WTC11 (cell line): ENCODE measurements at regions not wholly inside any gene's neighbourhood (a gene's known extent, or its start where the extent isn't known, plus 50 kb on each side); places are given as distances from the start of the nearest gene placed in this dataset.

Source experiments
- ATAC-seq: fragments of 200-7000 bp; cut with Tn5 transposase; 2 replicates; pipeline ENCODE4 v1.10.0; 2021; ENCODE audit warnings: mild to moderate bottlenecking, moderate library complexity
- CTCF ChIA-PET: fragments of 300-600 bp; sonication (Branson Sonifier 250); formaldehyde crosslinking; loops from one replicate; lab custom pipeline; 2021; ENCODE audit warnings: antibody characterized with exemption; lab: Charles Lee
- POLR2A ChIA-PET: fragments of 350-600 bp; sonication (Branson Sonifier 250); formaldehyde crosslinking; loops from one replicate; lab custom pipeline; 2021; ENCODE audit warnings: antibody characterized with exemption; lab: Charles Lee
- DNase-seq: peaks from one replicate; pipeline ENCODE4 v3.0.0; 2021; ENCODE audit warnings: low spot score
- H3K27ac Mint-ChIP-seq: 2 replicates; pipeline ENCODE4 v1.8.0; 2021; ENCODE audit warnings: mixed read lengths
- H3K27me3 Mint-ChIP-seq: 2 replicates; pipeline ENCODE4 v1.8.0; 2021; ENCODE audit warnings: low read depth, mild to moderate bottlenecking, moderate library complexity, mixed read lengths
- H3K36me3 Mint-ChIP-seq: 2 replicates; pipeline ENCODE4 v1.8.0; 2021; ENCODE audit warnings: mixed read lengths
- H3K4me1 Mint-ChIP-seq: 2 replicates; pipeline ENCODE4 v1.8.0; 2022; ENCODE audit warnings: mixed read lengths
- H3K4me3 Mint-ChIP-seq: 2 replicates; pipeline ENCODE4 v1.8.0; 2021; ENCODE audit warnings: mild to moderate bottlenecking, moderate library complexity, mixed read lengths
- H3K9me3 Mint-ChIP-seq: 2 replicates; pipeline ENCODE4 v1.8.0; 2021; ENCODE audit warnings: mixed read lengths
- ETV6 ChIP-seq: sonication (generic); formaldehyde crosslinking; IDR thresholded peaks from 2 replicates; pipeline ENCODE4 v1.8.1; 2022; ENCODE audit warnings: mild to moderate bottlenecking, missing genetic modification reagents
- NR1H2 ChIP-seq: sonication (generic); formaldehyde crosslinking; IDR thresholded peaks from 2 replicates; pipeline ENCODE4 v1.9.0; 2021; ENCODE audit warnings: mild to moderate bottlenecking, moderate library complexity, missing genetic modification reagents
- OVOL2 ChIP-seq: fragments of 250-450 bp; sonication (Bioruptor Pico); IDR thresholded peaks from 2 replicates; pipeline ENCODE4 v1.9.0; 2021; ENCODE audit warnings: mild to moderate bottlenecking, borderline replicate concordance
- RELA ChIP-seq: sonication (generic); formaldehyde crosslinking; IDR thresholded peaks from 2 replicates; pipeline ENCODE4 v1.8.1; 2022; ENCODE audit warnings: missing genetic modification reagents, mild to moderate bottlenecking, borderline replicate concordance
- SMAD4 ChIP-seq: sonication (generic); formaldehyde crosslinking; IDR thresholded peaks from 2 replicates; pipeline ENCODE4 v1.8.0; 2022; ENCODE audit warnings: mild to moderate bottlenecking, missing genetic modification reagents
- SP1 ChIP-seq: sonication (generic); formaldehyde crosslinking; conservative IDR thresholded peaks from 2 replicates; pipeline ENCODE4 v1.8.1; 2022; ENCODE audit warnings: missing genetic modification reagents
- TEAD1 ChIP-seq: sonication (generic); formaldehyde crosslinking; IDR thresholded peaks from 2 replicates; pipeline ENCODE4 v1.8.0; 2022; ENCODE audit warnings: mild to moderate bottlenecking, missing genetic modification reagents
- ZNF232 ChIP-seq: sonication (generic); formaldehyde crosslinking; IDR thresholded peaks from 2 replicates; pipeline ENCODE4 v1.8.0; 2022; ENCODE audit warnings: mild to moderate bottlenecking, missing genetic modification reagents
- ZNF263 ChIP-seq: sonication (generic); formaldehyde crosslinking; IDR thresholded peaks from 2 replicates; pipeline ENCODE4 v1.8.1; 2022; ENCODE audit warnings: low read depth, mild to moderate bottlenecking, moderate library complexity, missing genetic modification reagents
- ZNF396 ChIP-seq: fragments of 250-450 bp; sonication (Bioruptor Pico); IDR thresholded peaks from 2 replicates; pipeline ENCODE4 v1.8.0; 2021; ENCODE audit warnings: mild to moderate bottlenecking, moderate library complexity, borderline replicate concordance
- TF ChIP-seq, protein P1 (sequence below): sonication (generic); formaldehyde crosslinking; IDR thresholded peaks from 2 replicates; pipeline ENCODE4 v1.8.1; 2023; ENCODE audit warnings: mild to moderate bottlenecking, missing genetic modification reagents
- TF ChIP-seq, protein P2 (sequence below): fragments of 250-450 bp; sonication (Bioruptor Pico); conservative IDR thresholded peaks from 2 replicates; pipeline ENCODE4 v1.9.0; 2021; ENCODE audit warnings: mild to moderate bottlenecking
- TF ChIP-seq, protein P3 (sequence below): sonication (generic); formaldehyde crosslinking; IDR thresholded peaks from 2 replicates; pipeline ENCODE4 v1.8.1; 2022; ENCODE audit warnings: missing genetic modification reagents, borderline replicate concordance
- TF ChIP-seq, protein P4 (sequence below): sonication (generic); formaldehyde crosslinking; IDR thresholded peaks from 2 replicates; pipeline ENCODE4 v1.8.0; 2023; ENCODE audit warnings: missing genetic modification reagents
- TF ChIP-seq, protein P5 (sequence below): fragments of 200-600 bp; IDR thresholded peaks from 2 replicates; pipeline ENCODE4 v1.8.0; 2022; ENCODE audit warnings: antibody characterized with exemption
- TF ChIP-seq, protein P6 (sequence below): sonication (generic); formaldehyde crosslinking; IDR thresholded peaks from 2 replicates; pipeline ENCODE4 v1.8.1; 2023; ENCODE audit warnings: mild to moderate bottlenecking, missing genetic modification reagents, moderate library complexity
- TF ChIP-seq, protein P7 (sequence below): sonication (generic); formaldehyde crosslinking; IDR thresholded peaks from 2 replicates; pipeline ENCODE4 v1.8.0; 2022; ENCODE audit warnings: mild to moderate bottlenecking, missing genetic modification reagents
- TF ChIP-seq, protein P8 (sequence below): sonication (generic); formaldehyde crosslinking; IDR thresholded peaks from 2 replicates; pipeline ENCODE4 v1.8.0; 2023; ENCODE audit warnings: missing genetic modification reagents, mild to moderate bottlenecking, borderline replicate concordance

DNA sequence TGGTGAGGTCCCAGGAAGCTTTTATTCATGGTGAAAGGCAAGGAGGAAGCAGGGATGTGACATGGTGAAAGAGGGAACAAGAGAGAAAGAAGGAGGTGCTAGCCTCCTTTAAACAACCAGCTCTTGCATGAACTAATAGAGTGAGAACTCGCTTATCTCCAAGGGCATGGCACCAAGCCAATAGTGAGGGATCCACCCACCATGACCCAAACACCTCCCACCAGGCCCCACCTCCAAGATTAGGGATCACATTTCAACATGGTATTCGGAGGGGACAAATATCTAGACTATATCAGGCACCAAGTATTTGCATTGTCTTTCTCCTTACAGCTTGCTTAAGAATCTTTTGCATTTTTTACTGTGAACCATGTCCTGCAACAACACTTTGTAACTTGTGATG lies 91.9 kb upstream of the DHRS4 start:
- TF ChIP-seq, protein P1, sequence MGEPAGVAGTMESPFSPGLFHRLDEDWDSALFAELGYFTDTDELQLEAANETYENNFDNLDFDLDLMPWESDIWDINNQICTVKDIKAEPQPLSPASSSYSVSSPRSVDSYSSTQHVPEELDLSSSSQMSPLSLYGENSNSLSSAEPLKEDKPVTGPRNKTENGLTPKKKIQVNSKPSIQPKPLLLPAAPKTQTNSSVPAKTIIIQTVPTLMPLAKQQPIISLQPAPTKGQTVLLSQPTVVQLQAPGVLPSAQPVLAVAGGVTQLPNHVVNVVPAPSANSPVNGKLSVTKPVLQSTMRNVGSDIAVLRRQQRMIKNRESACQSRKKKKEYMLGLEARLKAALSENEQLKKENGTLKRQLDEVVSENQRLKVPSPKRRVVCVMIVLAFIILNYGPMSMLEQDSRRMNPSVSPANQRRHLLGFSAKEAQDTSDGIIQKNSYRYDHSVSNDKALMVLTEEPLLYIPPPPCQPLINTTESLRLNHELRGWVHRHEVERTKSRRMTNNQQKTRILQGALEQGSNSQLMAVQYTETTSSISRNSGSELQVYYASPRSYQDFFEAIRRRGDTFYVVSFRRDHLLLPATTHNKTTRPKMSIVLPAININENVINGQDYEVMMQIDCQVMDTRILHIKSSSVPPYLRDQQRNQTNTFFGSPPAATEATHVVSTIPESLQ (CRISPR knock-in tag), result no peak
- TF ChIP-seq, protein P2, sequence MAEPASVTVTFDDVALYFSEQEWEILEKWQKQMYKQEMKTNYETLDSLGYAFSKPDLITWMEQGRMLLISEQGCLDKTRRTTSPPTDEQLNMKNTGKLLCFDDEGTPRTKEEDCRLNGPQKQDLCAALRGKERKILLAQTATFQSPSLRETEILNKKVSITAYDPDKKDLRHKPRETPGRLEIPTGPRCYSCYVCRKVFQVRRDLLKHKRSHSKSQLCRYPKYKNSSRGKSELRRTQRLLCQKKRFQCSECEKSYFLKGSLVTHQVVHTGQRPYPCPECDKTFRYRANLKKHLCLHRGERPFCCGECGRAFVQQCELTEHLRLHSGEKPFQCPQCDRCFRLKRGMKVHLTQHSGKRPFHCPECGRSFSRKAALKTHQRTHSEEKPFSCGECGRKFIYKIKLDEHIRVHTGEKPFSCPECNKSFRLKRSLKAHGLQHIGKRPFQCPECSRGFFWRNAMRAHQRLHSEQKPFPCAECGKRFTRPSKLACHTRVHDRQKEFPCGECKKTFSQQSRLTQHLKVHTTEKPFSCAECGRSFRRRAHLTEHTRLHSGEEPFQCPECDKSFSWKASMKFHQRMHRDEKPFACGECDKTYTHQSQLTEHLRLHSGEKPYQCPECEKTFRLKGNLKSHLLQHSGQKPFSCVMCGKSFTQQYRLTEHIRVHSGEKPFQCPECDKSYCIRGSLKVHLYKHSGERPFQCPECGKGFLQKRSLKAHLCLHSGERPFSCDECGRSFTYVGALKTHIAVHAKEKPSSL (CRISPR knock-in tag), result no peak
- TF ChIP-seq RELA (CRISPR knock-in tag) (no peak), ETV6 (CRISPR knock-in tag) (no peak), SP1 (no peak), ZNF263 (CRISPR knock-in tag) (no peak), ZNF232 (CRISPR knock-in tag) (no peak), NR1H2 (CRISPR knock-in tag) (no peak), ZNF396 (CRISPR knock-in tag) (no peak)
- TF ChIP-seq, protein P3, sequence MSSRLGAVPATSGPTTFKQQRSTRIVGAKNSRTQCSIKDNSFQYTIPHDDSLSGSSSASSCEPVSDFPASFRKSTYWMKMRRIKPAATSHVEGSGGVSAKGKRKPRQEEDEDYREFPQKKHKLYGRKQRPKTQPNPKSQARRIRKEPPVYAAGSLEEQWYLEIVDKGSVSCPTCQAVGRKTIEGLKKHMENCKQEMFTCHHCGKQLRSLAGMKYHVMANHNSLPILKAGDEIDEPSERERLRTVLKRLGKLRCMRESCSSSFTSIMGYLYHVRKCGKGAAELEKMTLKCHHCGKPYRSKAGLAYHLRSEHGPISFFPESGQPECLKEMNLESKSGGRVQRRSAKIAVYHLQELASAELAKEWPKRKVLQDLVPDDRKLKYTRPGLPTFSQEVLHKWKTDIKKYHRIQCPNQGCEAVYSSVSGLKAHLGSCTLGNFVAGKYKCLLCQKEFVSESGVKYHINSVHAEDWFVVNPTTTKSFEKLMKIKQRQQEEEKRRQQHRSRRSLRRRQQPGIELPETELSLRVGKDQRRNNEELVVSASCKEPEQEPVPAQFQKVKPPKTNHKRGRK (CRISPR knock-in tag), result no peak
- TF ChIP-seq, protein P4, sequence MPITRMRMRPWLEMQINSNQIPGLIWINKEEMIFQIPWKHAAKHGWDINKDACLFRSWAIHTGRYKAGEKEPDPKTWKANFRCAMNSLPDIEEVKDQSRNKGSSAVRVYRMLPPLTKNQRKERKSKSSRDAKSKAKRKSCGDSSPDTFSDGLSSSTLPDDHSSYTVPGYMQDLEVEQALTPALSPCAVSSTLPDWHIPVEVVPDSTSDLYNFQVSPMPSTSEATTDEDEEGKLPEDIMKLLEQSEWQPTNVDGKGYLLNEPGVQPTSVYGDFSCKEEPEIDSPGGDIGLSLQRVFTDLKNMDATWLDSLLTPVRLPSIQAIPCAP, result no peak
- TF ChIP-seq, protein P5, sequence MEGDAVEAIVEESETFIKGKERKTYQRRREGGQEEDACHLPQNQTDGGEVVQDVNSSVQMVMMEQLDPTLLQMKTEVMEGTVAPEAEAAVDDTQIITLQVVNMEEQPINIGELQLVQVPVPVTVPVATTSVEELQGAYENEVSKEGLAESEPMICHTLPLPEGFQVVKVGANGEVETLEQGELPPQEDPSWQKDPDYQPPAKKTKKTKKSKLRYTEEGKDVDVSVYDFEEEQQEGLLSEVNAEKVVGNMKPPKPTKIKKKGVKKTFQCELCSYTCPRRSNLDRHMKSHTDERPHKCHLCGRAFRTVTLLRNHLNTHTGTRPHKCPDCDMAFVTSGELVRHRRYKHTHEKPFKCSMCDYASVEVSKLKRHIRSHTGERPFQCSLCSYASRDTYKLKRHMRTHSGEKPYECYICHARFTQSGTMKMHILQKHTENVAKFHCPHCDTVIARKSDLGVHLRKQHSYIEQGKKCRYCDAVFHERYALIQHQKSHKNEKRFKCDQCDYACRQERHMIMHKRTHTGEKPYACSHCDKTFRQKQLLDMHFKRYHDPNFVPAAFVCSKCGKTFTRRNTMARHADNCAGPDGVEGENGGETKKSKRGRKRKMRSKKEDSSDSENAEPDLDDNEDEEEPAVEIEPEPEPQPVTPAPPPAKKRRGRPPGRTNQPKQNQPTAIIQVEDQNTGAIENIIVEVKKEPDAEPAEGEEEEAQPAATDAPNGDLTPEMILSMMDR, result no peak
- Mint-ChIP-seq H3K36me3 (no peaks in the 10 kb centered on the region), H3K27me3 (no peaks in the 10 kb centered on the region; the same call in none of the 2 replicates), H3K9me3 (no peaks in the 10 kb centered on the region), H3K27ac (no peak overlapping the region), H3K4me1 (peaks cover 17% of the 10 kb centered on the region), H3K4me3 (no peak overlapping the region)
- DNase-seq (no peak), ATAC-seq (peak; percentile 56; the same call in 1 of the 2 replicates)
- ChIA-PET POLR2A (no interaction called here), CTCF (interaction anchor here (2.1 kb wide), 1 partner anchor 49 kb away, joined by 10 read pairs; no protein-coding TSS in a partner anchor)

DNA sequence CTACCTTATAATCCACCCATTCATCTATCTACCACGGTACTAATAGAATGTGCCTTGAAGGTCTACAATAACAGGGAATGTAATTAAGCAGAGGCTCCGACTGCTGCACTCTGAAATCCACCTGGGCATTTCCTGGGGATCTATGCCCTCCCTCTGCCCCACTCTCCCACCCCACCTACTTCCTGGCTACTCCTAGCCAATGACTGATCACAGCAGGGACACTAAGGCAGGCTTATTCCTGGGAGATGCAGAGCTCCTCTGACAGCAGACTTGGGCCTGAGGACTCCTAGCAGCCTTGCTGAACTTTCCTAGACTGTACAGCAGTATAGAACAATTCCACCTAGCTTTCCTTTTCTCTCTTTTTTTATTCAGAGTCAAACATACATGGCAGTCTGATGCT lies 91.1 kb upstream of the DHRS4 start:
- ATAC-seq, result peak; percentile 63
- no peaks in the 10 kb centered on the region; the same call in none of the 2 replicates for H3K27me3 Mint-ChIP-seq

DNA sequence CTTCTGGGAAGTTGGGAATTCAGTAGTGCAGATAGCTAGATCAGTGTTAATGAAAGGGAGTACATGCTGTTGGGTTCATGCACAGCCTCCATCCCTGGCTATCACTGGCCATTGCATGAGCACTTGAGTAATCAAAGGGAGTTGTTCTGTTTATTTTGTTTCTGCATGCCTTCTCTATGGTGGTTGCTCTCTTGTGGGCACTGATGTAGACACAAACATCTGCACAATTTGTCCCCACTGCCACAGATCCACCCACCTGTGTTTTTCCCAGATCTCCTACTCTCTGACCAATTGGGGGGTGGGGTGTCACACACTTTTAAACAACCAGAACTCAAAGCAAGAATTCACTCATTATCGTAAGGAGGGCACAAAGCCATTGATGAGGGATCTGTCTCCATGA lies 89.7 kb upstream of the DHRS4 start:
- ChIA-PET CTCF (no interaction called here), POLR2A (no interaction called here)
- no peaks in the 10 kb centered on the region; the same call in none of the 2 replicates for H3K27me3 Mint-ChIP-seq
- no peak overlapping the region for H3K27ac Mint-ChIP-seq
- H3K9me3 Mint-ChIP-seq, result no peaks in the 10 kb centered on the region
- H3K4me3 Mint-ChIP-seq, result no peak overlapping the region
- no peaks in the 10 kb centered on the region for H3K36me3 Mint-ChIP-seq
- peaks cover 17% of the 10 kb centered on the region for H3K4me1 Mint-ChIP-seq
- DNase-seq (no peak), ATAC-seq (no peak)
- TF ChIP-seq, protein P6, sequence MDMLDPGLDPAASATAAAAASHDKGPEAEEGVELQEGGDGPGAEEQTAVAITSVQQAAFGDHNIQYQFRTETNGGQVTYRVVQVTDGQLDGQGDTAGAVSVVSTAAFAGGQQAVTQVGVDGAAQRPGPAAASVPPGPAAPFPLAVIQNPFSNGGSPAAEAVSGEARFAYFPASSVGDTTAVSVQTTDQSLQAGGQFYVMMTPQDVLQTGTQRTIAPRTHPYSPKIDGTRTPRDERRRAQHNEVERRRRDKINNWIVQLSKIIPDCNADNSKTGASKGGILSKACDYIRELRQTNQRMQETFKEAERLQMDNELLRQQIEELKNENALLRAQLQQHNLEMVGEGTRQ (CRISPR knock-in tag), result no peak
- TF ChIP-seq, protein P7, sequence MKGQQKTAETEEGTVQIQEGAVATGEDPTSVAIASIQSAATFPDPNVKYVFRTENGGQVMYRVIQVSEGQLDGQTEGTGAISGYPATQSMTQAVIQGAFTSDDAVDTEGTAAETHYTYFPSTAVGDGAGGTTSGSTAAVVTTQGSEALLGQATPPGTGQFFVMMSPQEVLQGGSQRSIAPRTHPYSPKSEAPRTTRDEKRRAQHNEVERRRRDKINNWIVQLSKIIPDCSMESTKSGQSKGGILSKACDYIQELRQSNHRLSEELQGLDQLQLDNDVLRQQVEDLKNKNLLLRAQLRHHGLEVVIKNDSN (CRISPR knock-in tag), result no peak
- TF ChIP-seq ZNF396 (CRISPR knock-in tag) (no peak), SMAD4 (CRISPR knock-in tag) (no peak), TEAD1 (CRISPR knock-in tag) (no peak)
- TF ChIP-seq, protein P8, sequence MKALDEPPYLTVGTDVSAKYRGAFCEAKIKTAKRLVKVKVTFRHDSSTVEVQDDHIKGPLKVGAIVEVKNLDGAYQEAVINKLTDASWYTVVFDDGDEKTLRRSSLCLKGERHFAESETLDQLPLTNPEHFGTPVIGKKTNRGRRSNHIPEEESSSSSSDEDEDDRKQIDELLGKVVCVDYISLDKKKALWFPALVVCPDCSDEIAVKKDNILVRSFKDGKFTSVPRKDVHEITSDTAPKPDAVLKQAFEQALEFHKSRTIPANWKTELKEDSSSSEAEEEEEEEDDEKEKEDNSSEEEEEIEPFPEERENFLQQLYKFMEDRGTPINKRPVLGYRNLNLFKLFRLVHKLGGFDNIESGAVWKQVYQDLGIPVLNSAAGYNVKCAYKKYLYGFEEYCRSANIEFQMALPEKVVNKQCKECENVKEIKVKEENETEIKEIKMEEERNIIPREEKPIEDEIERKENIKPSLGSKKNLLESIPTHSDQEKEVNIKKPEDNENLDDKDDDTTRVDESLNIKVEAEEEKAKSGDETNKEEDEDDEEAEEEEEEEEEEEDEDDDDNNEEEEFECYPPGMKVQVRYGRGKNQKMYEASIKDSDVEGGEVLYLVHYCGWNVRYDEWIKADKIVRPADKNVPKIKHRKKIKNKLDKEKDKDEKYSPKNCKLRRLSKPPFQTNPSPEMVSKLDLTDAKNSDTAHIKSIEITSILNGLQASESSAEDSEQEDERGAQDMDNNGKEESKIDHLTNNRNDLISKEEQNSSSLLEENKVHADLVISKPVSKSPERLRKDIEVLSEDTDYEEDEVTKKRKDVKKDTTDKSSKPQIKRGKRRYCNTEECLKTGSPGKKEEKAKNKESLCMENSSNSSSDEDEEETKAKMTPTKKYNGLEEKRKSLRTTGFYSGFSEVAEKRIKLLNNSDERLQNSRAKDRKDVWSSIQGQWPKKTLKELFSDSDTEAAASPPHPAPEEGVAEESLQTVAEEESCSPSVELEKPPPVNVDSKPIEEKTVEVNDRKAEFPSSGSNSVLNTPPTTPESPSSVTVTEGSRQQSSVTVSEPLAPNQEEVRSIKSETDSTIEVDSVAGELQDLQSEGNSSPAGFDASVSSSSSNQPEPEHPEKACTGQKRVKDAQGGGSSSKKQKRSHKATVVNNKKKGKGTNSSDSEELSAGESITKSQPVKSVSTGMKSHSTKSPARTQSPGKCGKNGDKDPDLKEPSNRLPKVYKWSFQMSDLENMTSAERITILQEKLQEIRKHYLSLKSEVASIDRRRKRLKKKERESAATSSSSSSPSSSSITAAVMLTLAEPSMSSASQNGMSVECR, result no peak

More for the DNA sequence above, 91.1 kb upstream of the DHRS4 start:
- Mint-ChIP-seq H3K9me3 (no peaks in the 10 kb centered on the region), H3K27ac (no peak overlapping the region), H3K4me1 (peaks cover 17% of the 10 kb centered on the region), H3K4me3 (no peak overlapping the region), H3K36me3 (no peaks in the 10 kb centered on the region)
- POLR2A ChIA-PET, result no interaction called here
- CTCF ChIA-PET, result interaction anchor here (1.0 to 2.1 kb wide), 3 partner anchors 48 to 230 kb away, joined by 3 to 10 read pairs (median 8); no protein-coding TSS in a partner anchor
- TF ChIP-seq OVOL2 (CRISPR knock-in tag), result no peak
- TF ChIP-seq, all 79 proteins: peak for 0
- no peak for DNase-seq
